Suppressor macrophage treated with lipopolysaccharide for 1 hour (primary cell): ENCODE measurements at regions not wholly inside any gene's neighbourhood (a gene's known extent, or its start where the extent isn't known, plus 50 kb on each side); places are given as distances from the start of the nearest gene placed in this dataset.
"Not testable (repeated sequence)": the region's sequence is repeated elsewhere in the genome, so short reads cannot be mapped to it uniquely, and the experiment has no call there.

ENCODE experiments used
- DNase-seq, 3 donors: peaks; one replicate each; pipeline ENCODE4 v3.0.0-alpha.2; 2020 to 2022

DNA sequence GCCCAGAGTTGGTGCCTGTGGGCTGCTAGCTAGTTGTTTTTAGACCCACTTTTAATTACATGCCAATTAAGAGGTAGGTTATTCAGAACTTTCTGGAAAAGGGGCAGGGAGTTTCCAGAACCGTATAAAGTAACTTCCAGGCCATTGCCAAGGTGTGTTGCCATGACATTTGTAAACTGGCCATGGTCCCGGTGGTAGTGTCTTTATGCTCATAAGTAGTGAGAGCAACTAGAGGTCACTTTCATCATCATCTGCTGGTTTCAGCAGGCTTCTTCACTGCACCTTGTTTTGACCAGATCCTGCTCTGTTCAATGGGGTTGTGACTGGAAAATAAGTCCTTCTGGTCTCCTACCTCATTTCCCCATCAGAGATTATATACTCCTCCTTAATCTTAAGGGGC, 207.0 kb downstream of the FAM72C start:
- DNase-seq = not testable (repeated sequence)

DNA sequence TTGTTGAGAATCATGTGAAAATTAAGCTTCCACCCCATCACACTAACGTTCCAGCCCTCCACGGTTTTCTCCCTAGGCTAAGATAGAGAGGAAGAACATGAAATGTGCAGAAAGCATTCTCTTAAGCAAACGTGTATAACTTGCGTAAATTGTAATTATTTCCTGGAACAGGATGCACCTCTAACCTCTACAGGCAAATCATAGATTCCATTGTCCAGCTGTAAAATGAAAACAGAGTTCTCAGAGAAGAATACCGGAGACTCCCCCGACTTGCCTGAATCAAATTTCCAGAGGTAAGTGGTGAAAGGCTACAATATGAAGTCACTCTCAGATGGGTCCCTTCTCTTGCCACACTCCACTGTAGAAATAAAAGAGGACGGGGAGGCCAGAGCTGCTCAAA, 211.4 kb downstream of the FAM72C start:
- DNase-seq = not testable (repeated sequence)

DNA sequence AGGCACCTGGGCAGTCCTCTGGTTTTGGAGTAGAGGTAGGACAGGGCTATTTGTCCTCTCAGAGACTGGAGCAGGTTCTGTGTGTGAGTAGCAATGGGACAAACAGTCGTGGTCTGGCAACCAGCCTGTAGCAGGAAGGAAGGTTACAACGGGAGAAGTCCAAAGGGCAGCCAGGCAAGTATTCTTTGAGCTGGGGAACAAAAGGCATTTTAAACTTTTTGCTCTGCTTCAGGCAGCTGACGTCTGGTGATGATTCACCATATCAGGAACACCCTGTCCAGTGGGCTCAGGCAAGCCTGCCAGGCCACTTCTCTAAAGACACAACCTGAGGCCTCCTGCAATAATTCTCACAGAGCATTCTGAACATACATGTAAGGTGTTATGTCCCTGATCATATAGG, 215.8 kb downstream of the FAM72C start:
- DNase-seq = not testable (repeated sequence)

DNA sequence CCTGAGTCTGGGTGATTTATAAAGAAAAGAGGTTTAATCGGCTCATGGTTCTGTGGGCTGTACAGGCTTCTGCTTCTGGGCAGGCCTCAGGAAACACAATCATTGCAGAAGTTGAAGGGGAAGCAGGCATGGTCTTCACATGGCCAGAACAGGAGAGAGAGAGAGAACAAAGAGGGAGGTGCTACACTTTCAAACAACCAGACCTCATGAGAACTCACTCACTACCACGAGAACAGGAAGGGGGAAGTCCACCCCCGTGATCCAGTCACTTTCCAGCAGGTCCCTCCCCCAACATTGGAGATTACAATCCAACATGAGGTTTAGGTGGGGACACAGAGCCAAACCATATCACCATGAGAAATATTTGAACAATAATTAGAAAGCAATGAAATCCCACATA, 222.9 kb downstream of the FAM72C start:
- DNase-seq = peak in 2 of 3 donors; percentile 13 to 57

DNA sequence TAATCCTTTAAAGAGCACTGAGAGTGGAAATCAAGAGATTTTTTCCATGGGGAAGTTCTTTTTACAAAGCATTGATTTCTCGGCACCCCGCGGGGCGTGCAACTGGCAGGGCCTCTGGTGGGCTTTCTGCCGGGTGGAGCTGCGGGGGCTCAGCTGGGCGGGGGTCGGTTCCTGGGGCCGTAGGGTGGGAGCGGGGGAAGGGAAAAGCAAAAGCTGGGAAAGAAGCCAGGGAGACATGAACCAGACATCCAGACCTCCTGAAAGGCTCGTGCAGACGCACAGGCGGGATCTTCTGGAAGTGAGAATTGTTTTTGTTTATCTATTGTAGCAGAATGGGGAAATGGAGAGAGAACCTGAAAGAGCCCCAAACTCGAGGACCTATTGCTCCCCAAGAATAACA, 235.2 kb downstream of the FAM72C start:
- DNase-seq = no peak

DNA sequence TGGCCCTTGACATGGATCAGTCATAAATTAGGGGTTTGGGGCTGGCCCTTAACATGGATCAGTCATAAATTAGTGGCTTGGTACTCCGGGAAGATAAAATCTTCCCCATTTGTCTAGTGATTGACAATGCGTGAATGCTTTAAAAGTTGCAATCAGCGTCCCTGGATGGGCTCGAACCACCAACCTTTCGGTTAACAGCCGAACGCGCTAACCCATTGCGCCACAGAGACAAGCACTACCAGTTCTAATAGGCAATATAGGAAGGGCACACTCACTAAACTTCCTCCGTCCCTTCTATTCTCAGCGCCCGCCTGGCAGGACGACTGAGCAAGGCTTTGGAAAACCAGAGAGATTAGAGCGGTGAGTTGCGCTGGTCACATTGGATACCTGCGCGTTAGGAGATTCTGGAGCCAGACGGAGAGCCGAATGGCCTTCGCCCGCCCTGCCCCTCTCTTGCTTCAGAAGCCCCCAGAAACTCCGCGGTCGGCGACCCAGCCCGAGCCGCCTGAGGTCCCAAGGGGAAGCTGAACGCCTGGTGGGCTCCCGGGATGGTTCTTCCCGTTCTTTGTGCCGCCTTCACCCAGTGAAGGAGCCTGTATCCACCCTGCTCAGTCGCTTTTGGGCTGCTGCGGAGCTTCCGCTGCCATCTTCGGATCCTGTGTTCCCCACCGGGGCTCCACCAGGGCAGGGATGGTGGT, 235.9 kb downstream of the FAM72C start:
- DNase-seq = peak; percentile 30 to 45 (median 45)

DNA sequence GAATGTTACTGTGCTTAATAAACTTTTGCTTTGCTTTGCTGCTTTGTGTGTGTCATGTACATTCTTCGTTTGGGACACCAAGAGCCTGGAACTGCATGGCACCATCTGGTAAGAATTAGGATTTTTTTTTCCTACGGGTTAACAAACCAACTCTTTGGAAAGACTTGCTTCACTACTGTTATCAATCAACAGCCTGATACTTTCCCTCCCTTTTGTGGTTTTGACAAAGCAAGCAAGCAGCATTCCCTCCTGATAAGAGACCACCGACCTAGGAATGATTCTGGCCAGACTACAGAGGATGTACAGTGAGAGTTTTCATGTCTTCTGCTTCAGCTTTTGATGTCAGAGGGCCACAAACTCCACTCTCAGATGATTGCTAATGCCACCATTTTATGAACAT, 237.5 kb downstream of the FAM72C start:
- not testable (repeated sequence) for DNase-seq

DNA sequence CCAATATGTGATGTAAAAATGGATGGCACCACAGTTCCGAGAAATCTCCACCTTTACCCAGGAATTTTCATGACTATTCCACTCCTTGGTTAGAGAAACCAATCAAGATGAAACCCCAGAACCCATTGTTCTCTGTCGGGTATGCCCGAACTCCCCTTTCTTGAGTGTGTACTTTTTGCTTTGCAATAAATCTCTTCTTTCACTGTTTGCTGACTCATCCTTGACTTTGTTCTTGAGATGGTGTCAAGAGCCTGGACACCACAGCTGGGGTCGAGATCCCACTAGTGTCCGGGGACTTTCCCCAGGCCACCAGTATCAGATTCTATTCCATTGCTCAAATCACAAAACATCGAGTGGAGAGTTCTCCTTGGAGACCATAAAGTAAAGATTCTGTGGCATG, 240.9 kb downstream of the FAM72C start:
- DNase-seq = peak in 1 of 3 donors; percentile 47

DNA sequence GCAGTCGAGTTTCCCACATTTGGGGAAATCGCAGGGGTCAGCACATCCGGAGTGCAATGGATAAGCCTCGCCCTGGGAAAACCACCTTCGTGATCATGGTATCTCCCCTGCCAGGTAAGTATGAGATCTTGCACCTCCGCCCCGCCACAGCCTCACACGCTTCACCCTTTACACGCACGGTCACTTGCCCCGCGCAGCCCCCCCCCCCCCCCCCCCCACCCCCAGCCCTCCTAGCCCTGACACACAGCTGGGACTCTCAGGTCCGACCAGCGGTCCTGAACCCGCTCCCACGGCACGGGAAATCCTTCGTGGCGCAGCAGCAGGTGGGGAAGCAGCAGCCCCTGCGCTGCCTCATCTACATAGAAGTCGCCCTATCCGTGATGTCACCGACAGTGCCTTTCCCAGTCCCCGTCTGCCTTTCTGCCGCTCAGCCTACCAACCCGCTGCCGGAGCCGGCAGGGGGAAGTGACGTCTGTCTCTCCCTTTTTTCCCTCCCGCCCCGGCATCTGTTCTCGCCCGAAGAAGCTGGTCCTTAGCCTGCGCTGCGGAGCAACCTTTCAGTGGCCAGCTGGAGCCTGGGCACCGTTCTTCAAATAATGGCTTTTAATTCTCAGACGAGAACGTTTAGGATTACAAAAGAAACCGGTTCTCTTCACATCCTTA, 242.2 kb downstream of the FAM72C start:
- not testable (repeated sequence) for DNase-seq

DNA sequence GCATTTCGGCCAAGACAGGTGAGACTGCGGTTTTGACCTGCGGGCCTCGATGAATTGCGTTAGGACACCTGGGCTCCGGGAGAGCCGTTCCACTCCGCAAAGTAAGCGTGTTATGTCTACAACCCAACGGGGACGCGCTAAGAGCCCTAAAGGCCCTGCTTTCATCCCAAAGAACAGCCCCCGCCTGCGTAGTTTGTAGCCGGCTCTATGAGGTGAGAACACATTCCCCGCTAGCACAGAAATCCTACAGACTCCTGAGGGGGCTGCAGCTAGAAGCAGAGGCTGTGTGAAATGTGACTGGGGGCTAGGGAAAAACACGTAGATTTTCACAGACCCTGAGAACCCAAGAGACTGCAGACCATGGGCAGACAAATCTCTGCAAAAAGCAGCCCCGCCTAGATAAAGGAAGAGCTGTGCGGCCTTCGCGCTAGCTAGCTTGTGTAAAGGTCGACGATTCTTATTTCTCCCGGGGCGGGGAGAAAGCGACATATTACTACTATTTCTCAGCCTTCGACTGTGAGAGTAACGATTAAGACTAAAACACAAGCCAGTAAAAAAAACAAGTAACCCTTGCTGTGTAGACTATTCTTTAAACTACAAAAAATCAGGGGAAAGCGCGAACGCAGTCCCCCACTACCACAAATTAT, 242.9 kb downstream of the FAM72C start:
- DNase-seq = not testable (repeated sequence)

DNA sequence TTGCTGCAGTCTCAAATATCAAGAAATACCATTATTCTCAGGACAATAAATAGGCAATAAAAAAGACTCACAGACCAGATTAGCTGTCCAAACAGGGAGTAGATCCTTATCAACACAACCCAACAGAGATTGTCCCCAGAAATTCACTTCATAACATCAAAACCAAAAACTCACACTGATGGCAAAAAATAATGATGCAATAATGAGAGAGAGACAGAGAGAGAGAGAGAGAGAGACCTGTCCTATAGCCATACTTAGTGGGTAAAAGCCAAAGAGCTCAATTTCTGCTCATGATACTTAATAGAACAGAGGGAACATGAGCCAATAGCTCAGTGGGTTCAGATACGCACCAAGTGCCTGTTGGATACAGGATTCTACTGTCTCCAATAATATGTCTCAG, 244.5 kb downstream of the FAM72C start:
- no peak for DNase-seq

DNA sequence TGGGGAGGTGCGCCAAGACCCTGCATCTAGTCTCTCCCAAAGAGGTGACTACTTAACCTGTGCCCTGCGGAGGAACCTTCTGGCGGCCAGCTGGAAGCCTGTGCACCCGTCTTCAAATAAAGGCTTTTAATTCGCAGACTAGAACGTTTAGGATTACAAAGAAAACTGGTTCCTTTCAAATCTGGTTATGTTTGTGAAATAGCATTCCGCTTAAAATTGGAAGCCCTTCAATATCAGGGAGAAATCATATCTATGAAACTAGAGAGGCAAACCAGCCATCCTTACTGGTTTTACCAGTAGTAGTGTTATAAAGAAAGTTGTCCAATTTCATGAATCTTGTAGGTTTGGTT, 250.8 kb downstream of the FAM72C start:
- no peak for DNase-seq

DNA sequence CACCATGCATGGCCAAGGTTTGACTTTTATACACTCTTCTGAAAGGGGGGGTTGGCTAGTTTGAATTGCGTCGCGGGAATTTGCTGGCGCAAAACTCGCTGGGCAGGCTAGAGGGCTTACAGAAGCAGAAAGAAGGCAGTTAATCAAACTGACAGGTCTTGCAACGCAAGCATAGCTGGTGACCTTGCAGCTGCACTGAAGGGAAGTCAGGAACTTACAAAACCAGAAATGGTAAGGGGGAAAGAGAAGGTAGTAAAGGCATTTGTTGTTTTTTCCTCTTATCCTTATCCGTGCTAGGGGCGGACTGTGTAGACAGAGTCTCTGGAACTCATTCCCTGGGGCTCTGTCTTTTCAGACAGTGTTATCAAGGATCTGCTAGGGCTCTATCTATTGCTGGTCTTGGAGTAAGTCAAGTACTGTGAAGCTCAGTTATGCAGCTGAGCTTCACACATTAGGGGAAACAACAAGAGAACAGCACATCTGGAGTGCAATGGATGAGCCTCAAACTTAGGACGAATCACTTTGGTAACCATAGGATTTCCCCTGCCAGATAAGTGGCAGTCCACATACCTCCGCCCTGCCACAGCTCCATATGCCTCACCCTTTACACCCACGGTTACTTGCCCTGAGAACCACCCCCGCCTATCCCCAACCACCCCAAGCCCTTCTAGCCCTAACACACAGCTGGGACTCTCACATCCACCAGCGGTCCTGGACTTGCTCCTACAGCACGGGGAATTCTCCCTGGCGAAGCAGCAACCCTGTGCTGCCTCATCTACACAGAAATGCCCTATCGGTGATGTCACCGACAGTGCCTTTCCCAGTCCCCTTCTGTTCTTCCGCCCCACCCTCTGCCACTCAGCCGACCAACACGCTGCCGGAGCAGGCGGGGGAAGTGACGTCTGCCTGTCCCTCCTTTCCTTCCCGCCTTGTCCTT, 251.4 kb downstream of the FAM72C start:
- DNase-seq = peak; percentile 43 to 62 (median 51)

DNA sequence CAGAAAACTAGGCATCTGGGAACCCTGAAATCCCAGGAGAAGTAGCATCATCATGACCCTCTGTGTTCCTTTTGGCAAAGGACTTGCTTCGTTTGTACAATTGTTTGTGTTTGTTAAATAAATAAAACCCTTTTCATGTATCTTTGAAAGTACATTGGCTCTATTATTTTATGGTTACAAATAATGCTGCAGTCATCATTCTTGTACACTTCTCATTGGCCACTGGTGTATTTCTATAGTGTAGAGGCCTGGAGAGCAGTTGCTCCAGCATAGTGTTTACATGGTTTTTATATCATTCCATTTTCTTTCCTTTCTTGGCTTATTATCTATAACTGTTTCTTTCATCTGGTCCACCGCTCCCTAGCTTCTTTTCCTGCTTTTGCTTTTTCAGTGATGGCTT, 253.3 kb downstream of the FAM72C start:
- no peak for DNase-seq

DNA sequence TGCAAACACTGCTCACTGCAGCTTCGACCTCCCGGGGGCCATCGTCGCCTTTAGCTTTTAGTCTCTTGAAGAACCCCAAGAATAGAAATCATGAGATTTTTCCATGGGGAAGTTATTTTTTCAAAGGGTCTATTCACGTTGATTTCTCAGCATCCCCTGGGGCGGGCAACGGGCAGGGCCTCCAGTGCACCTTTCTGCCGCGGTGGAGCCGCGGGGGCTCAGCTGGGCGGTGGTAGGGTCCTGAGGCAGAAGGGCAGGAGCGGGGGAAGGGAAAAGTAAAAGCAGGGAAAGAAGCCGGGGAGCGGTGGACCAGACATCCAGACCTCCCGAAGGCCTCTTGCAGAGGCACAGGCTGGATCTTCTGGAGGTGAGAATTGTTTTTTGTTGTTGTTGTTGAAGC, 253.8 kb downstream of the FAM72C start:
- DNase-seq = no peak

DNA sequence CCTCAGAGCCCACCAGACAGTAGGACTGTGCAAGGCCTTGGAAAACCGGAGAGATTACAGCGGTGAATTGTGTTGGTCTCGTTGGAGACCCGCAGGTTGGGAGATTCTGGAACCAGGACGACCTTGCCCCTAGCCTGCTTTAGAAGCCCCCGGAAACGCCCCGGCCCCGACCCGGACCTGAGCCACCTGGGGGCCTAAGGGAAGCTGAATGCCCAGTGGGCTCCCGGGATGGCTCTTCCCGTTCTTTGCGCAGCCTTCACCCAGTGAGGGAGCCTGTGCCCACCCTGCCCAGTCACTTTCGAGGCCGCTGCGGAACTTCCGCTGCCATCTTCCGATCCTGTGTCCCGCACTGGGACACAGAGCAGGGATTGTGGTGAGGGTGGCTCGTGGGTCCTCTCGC, 254.4 kb downstream of the FAM72C start:
- DNase-seq = no peak

DNA sequence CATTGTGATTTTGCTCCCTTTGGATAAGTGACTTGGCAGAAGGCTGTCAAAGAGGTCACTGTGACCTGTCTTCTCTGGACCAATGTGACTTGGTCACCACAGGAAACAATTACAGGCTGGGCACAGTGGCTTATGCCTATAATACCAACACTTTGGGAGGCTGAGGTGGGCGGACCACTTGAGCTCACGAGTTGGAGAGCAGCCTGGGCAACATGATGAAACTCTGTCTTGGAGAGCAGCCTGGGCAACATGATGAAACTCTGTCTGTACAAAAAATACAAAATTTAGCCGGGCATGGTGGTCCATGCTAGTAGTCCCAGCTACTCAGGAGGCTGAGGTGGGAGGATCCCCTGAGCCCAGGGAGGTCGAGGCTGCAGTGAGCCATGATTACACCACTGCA, 256.9 kb downstream of the FAM72C start:
- DNase-seq = not testable (repeated sequence)

DNA sequence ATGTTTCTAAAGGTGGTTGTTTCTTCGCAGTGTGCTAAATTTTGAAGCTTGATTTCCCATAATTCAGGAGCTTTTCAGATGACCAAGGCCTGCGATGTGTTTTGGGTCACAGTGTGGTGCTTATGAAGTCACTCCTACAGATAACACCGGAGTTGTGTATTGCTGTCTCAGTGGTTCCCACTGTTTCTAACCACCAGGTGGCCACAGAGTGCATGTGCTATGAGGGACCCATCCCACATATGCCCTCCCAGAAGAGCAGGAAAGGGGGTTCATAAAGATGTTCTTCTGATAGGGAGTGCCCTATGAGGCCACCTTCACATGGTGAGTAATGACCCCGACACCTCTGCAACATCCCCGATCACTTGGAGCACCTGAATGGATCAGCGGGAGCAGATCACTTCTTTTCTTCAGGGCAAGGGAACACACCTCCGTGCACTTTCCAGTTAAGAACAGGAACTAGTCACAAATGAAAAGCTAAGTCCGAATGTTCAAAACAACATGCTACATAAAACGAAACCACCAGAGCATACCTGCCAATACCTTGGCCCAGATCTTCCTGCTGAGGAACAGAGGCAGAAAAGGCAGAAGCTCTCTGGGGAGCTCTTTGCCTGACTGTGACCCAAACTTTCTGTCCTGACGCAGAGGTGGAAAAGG, 262.1 kb downstream of the FAM72C start:
- peak in 2 of 3 donors; percentile 33 to 34 for DNase-seq

DNA sequence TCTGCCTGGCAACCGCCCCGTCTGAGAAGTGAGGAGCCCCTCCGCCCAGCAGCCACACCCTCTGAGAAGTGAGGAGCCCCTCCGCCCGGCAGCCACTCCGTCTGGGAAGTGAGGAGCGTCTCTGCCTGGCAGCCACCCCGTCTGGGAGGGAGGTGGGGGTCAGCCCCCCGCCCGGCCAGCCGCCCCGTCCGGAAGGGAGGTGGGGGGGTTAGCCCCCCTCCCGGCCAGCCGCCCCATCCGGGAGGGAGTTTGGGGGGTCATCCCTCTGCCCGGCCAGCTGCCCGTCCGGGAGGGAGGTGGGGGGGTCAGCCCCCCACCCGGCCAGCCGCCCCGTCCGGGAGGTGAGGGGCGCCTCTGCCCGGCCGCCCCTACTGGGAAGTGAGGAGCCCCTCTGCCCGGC, 269.0 kb downstream of the FAM72C start:
- not testable (repeated sequence) for DNase-seq

DNA sequence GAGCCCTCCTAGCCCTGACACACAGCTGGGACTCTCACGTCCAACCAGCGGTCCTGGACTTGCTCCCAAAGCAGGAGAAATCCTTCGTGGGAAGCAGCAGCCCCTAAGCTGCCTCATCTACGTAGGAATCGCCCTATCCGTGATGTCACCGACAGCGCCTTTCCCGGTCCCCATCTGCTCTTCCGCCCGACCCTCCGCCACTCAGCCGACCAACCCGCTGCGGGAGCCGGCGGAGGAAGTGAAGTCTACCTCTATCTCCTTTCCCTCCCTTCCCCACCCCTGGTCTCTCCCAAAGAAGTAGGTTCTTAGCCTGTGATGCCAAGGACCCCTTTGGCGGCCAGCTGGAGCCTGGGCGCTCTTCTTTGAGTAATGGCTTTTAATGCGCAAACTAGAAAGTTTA, 272.1 kb downstream of the FAM72C start:
- peak in 1 of 3 donors; percentile 1 for DNase-seq

DNA sequence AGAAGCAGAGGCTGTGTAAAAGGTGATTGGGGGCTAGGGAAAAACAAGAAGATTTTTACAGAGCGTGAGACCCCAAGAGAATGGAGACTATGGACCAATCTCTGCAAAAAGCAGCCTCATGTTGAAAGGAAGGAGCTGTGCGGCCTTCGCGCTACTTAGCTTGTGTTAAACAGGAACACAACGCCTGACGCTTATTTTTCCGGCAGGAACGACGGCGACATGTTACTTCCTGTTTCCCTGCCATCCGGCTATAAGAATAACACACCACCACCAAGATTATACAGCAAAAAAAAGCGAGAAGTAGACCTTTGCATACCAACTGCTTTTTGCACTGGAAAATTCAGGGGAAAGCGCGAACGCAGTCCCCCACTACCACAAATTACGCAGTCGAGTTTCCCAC, 272.7 kb downstream of the FAM72C start:
- peak; percentile 38 to 56 (median 55) for DNase-seq

DNA sequence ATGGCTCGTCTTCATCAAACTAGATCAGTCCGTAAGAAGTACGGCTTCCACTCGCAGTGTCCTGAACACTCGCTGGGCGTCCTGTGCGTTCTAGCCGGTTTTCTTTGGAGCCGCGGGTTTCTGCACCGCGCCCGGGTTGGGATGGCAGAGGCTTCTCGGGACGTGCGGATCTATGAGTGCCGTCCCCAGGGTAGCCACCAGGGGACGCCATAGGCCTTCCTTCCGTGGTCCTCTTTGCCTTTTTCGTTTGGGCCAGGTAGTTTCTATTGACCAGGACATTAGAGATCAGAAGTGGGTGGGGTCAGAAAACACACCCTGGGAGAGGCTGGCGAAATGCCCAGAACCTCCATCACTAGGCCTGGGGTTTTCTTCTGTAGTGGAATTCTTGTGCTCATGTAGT, 273.8 kb downstream of the FAM72C start:
- peak; percentile 42 to 69 (median 64) for DNase-seq

DNA sequence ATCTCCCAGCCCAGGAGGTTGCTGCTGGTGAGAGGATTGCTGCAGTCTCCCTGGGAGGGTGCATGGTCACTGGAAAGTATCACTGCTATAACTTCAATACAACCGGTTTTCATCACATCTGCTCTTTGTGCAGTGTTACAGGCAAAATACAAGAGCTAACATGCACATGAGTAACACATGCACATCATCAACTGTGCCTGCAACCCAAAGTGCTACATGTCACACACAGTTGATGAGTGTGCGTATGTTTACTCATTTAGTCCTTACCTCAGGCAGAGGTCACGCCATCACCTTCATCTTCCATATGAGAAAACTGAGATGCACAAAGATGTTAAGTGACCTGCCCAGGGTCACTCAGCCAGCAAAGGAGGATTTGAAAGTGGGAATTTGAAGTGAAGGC, 277.7 kb downstream of the FAM72C start:
- DNase-seq = no peak
